ENCODE measurements at regions not wholly inside any gene's neighbourhood (a gene's known extent, or its start where the extent isn't known, plus 50 kb on each side); places are given as distances from the start of the nearest gene placed in this dataset.

GRCh38 chr2:23280401-23280800, 104.6 kb upstream of the KLHL29 start:
- TF ChIP-seq CTCF (IDR thresholded peaks at IDR 0.05) = no peak
- no peak for TF ChIP-seq POLR2A (IDR thresholded peaks at IDR 0.05)

Measured in heart left ventricle (tissue), 13 donors.